HEK293T (cell line): ENCODE measurements at regions not wholly inside any gene's neighbourhood (a gene's known extent, or its start where the extent isn't known, plus 50 kb on each side); places are given as distances from the start of the nearest gene placed in this dataset.
"Not testable (repeated sequence)": the region's sequence is repeated elsewhere in the genome, so short reads cannot be mapped to it uniquely, and the experiment has no call there.

Experiments
- BHLHE40 ChIP-seq: fragments of 450-650 bp; IDR thresholded peaks from 2 replicates; pipeline ENCODE4 v1.6.1; 2016; ENCODE audit warnings: mild to moderate bottlenecking, moderate library complexity, borderline replicate concordance
- CTBP1 ChIP-seq: fragments of 450-650 bp; IDR thresholded peaks from 2 replicates; pipeline ENCODE4 v1.6.1; 2016; ENCODE audit warnings: borderline replicate concordance
- ELF4 ChIP-seq: fragments of 450-650 bp; IDR thresholded peaks from 2 replicates; pipeline ENCODE4 v1.6.1; 2017; ENCODE audit warnings: antibody characterized with exemption
- FOXA1 ChIP-seq: fragments of 450-650 bp; IDR thresholded peaks from 2 replicates; pipeline ENCODE4 v1.6.1; 2016; ENCODE audit warnings: mild to moderate bottlenecking
- NFRKB ChIP-seq: fragments of 450-650 bp; IDR thresholded peaks from 2 replicates; pipeline ENCODE4 v1.6.1; 2016; ENCODE audit warnings: mild to moderate bottlenecking, moderate library complexity
- SUZ12 ChIP-seq: fragments of 450-650 bp; IDR thresholded peaks from 2 replicates; pipeline ENCODE4 v1.6.1; 2016; ENCODE audit warnings: mild to moderate bottlenecking
- ZNF384 ChIP-seq: fragments of 450-650 bp; IDR thresholded peaks from 2 replicates; pipeline ENCODE4 v1.6.1; 2016

GRCh38 chr2:36091844-36092741 is 263.5 kb upstream of the CRIM1 start:
- TF ChIP-seq FOXA1, CTBP1, ELF4, NFRKB, ZNF384, SUZ12, BHLHE40: not testable (repeated sequence)
